ENCODE measurements at regions not wholly inside any gene's neighbourhood (a gene's known extent, or its start where the extent isn't known, plus 50 kb on each side); places are given as distances from the start of the nearest gene placed in this dataset.

DNA sequence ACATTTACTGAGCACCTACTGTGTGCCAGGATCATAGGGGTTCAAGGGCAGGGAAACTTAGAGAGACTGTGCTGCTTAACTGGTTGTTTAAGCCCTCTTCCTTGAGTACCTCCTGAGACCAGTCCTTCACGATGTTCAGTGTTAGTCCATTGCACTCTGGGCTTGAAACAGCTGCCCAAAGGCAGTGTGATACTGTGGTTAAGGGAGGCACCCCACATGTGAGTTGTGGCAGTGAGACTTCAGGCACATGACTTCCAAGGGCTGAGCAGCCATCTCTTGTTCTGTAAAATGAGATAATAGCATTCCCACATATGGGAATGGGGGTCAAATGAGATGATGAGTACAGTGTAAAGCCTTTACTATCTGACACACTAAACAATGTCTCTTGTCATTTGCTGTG, 75.1 kb downstream of the LINGO1 start:
- no peak for DNase-seq

DNA sequence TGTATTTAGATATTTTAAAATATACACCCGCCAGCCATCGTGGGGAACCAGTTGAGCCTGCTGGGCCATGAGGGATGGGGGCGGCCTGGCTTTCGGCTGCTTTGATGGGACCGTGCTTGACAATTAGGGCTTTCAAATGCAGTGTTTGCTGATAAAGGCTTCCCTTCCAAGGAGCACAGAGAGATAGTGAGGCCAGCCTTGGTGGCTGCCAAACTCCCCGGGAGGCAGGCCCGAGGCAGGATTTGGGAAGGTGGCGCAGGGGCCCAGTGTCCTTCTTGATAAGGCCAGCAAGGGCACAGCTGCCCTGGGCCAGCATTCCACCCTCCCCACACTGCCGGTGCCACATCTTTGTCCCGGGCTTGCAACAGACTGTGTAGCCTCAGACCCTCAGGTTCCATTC, 75.6 kb downstream of the LINGO1 start:
- DNase-seq = no peak

DNA sequence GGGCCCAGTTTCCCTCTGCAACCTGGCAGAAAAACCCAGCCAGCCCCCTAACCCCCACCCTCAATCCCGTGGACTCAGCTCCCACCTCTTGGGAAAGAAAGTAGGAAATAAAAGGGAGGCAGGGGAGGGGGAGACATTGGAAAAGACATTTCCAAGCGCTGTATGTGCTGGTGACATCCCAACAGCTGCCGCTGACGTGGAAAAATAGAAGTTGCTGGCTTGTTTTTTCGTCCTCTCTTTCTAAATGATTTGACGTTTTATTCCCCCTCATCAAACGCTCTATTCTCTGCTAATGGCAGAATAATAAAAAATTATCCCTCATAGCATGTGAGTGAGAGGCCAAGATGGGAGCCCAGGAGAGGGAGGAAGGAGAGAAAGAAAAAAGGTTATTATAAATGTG, 76.1 kb downstream of the LINGO1 start:
- no peak for DNase-seq

DNA sequence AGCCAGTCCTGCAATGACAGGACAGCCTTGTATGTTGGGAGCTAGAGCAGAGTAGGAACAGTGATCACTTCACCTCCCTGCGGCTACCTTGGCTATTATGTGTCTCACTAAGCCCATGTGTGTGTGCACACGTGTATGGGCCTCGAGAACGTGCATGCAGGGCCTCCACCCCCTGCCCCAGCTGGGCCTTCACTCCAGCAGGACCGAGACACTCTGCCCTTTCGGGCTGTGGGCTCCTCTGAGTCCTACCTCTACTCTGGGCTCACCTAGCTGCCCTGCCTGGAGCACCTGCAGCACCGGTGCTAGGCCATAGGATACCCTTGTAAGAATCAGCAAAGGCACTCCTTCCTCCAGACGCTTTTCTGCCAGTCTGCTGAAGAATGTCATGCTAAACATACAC, 77.5 kb downstream of the LINGO1 start:
- DNase-seq = no peak

DNA sequence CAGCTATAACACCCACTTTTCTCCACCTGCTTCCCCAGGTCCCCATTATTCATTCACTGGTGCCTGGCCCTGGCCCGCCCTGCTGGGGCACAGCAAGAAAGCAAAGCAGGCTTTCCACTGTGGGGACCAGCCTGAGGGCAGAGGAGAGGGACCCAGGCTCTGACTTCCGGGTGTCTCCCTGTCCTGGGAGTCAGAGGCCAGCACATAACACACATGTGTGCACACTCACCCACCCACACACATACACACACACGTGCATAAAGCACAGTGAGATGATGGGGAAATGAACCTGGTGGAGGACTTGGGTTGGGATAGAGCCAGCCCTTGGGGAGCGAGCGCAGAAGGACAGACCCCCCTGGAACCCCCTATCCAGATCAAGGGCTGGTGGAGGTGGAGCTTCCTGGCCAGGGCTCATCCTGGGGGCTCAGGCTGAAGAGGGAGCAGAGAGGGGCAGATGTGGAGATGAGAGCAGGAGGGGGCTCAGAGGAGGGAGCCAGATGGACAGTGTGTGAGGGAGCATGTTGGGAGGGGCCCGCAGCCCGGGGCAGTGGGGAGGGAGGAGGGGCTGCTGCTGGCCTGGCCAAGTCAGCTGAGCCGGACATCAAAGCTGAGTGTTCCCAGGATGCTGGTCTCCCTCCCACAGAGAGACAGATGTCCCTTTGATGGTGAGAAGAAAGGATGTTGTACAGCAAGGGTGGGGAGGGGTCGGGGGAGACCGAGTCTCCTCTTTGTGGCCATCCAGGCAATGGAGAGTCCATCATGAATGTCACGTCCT, 78.2 kb downstream of the LINGO1 start:
- no peak for DNase-seq

DNA sequence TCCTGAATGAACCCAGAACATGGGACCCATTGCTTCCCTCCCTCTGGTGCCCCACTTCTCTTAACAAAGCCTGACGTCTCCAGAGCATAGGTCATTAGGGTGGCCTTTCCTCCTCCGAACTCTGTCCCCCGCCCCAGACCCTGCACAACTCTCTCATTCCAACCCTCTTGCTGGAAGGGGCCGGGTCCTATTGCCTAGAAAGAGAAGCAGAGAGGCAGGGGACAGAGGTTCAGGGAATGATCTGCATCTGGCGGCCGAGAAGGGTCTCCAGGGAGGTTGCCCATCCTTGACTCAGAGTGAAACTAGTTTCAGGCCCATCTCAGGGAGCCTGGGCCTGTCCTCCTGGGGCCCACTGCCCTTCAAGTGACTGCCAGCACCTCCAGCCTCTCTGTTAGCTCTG, 79.0 kb downstream of the LINGO1 start:
- no peak for DNase-seq

DNA sequence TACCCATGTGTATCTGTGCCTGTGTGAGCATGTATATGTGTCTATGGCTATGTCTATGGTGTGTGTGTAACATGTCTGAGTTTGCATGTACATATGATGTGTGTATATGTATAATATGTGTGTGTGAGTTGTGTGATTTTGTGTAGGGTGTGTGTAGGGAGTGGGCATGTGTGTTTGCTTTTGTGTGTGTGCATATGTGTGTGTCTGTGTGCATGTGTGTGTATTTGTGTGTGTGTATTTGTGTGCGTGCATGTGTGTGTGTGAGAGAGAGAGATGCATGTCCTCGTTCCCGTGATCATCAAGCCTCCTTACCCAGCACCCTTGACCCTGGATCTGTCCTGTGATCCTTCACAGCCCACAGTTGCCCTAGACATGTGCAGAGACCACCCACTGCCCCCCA, 79.5 kb downstream of the LINGO1 start:
- no peak for DNase-seq

DNA sequence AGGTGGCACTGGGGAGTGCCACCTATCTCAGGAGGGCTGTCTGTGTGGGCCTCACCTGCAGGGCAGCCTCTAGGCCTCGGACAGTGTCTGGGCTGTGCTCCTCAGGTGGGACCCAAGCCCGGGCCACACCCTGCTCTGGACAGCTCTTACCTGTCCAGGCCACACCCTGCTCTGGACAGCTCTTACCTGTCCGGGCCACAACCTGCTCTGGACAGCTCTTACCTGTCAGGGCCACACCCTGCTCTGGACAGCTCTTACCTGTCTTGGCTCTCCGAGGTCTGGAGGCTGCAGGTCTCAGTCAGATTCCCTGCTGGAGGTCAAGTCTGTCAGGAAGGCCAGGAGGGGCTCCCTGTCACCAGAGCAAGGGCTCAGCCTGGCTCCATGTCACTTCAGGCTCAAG, 80.6 kb downstream of the LINGO1 start:
- DNase-seq = no peak

DNA sequence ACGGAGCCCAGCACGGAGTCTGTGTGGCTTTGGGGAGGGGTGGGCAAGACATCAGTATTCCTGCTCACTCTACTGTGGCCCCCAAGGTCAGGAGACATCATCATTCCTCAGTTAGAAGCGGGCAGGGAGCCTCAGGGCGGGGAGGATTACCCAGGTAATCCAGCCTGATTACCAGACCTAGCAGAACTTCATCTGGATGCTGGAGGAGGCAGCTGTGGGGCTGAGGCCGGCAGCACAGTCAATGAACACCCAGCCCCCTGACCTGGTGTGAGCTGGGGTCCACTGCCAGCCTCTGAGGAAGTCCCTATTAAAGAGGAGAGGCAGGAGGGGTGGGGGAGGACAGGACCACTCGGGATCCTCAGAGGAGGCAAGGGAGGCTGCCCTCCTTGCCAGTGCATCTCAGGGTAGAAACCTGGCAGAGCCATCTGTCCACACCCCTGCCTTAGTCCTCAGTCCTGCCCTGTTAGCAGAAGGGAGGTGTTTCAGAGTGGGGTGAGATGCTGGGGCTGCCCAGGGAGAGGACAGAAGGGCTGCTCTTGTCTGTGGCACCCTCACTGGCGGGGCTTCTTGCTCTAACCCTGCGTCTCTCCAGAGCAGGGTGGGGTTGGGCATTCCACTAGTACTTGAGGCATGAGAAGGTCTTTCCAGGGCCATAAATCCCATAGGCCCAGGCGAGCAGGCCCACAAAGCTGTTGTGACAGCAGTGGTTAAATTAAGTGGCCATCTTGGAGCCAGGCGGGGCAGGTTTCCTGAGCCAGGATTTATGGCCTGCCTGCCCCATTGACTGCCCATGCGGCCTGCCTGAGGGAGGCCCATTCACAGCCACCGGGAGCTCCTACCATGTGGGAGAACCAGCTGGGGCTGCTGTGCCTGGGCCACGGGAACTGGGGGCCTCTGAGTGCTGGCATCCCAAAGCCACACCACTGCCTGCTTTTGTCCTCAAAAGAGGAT, 82.1 kb downstream of the LINGO1 start:
- no peak for DNase-seq

DNA sequence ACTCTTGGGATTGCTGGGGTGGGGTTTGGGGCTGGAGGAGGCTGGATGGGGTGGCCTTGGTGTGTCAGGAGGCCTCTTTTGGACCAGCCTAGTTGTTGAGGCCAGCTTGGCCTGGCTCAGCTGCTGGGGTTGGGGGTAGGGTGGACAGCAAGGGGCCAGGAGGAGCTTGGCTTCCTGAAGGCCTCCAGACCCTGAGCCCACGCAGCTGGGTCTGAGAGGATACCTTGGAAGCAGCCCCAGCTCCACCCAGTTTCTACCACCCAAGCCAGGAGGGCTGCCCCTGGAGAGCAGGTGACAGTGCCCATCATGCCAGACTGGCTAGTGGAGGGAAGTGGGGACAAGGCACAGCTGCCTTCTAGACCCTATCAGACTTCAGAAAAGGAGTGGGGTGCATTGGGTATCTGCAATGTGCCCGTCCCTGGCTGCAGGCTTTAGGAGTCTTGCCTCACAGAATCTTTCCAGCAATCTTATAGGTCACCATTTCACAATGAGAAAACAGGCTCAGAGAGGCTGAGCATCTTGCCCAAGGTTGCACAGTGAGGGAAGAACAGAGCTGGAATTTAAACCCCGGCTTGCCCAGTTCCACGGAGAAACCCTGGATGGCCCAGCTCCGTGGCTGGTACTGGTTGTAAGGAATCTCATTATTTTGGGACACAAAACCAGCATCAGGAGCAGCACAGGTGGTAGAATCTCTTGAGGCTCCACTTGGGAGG, 83.0 kb downstream of the LINGO1 start:
- DNase-seq = no peak

DNA sequence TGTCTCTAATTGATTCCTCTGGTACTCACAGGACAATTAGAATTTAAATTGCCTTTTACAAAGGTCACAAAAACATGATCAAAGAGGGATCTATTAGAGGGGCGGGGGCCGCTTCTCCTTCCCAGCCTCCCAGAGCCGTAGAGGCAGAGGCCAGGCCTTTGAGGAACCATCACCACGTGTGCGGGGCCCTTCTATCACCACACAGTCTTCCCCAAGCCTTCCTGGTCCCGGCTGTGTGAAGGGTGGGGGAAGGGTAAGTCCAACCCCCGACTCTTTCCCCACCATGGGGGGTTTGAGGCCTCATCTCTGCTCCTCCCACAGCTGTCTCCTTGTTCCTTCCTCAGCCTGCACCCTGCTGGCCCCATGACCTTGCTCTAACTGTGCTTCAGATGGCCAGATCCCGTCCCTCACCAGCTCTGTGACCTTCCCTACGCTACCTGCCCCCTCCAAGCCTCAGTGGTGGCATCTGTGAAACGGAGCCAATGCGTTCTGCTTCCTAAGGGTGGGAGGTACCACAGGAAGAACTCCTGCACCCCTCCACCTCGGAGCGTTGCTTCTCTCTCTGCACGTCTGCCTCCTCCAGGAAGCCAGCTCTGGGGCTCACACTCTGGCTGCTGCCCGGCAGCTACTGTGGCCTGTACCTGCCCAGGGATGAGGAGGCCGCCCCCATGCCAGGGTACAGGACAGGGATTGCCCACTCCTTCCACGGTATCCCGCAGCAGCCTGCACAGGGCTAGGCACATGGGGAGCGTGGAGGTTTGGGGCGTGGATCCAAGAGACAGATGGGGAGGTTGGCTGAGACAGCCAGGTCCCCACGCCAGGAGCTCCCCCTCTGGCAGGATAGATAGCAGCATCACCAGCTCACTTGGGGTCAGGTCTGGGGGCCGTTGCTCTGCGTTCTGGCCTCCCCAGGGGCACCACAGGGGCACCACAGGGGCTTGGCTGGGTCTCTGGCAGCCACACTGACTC, 83.8 kb downstream of the LINGO1 start:
- DNase-seq = no peak

DNA sequence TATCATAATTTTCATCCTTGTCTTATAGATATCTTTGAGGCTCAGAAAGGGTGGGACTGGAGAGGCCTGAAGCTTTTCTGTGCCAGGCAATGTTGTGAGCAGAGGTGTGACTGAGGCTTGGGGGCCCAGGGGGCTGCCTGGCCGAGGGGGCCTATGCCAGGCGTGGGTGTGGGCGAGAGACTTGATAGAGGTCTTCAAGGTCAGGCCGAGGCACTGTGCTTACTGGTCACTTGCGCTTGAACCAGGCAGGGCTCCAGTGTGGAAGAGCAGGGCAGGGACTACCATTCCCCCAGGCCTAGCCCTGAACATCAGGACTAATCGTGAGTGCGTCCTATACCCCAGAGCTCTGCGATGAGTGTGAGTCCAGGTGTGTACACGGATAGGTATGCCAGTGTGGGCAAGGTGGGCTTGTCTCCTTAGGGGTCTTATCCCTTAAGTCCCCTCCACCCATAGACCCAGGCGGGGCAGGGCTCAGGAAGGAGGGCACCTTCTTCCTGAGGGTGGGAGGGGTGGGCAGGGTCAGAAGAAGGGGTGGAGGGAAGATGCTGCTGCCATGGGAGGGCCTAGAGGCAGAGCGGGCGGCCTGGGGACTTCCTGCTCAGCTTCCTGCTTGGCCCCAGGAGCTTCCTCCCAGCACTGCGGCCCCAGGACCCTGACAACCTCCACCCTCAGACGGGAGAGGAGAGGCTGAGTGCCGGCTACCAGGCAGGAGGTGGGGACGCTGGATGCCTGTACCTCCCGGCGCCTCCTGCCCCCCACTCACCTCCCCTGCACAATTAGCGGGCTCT, 84.7 kb downstream of the LINGO1 start:
- DNase-seq = no peak

DNA sequence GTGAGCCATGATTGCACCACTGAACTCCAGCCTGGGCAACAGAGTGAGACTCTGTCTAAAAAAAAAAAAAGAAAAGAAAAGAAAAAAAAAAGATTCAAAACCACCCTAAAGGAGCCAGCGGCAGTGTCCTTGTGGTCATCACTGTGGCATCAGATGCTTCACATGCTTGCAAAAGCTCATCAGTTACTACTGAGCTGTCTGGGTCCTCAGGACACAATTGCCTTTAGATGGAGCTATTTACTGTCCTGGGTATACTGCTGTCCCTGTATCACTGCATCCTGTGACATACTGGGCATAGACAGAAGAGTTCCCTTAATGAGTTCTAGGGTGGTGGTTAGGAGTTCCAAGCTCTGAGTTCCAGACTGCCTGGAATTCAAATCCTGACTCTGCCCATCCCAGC, 85.8 kb downstream of the LINGO1 start:
- DNase-seq = no peak

DNA sequence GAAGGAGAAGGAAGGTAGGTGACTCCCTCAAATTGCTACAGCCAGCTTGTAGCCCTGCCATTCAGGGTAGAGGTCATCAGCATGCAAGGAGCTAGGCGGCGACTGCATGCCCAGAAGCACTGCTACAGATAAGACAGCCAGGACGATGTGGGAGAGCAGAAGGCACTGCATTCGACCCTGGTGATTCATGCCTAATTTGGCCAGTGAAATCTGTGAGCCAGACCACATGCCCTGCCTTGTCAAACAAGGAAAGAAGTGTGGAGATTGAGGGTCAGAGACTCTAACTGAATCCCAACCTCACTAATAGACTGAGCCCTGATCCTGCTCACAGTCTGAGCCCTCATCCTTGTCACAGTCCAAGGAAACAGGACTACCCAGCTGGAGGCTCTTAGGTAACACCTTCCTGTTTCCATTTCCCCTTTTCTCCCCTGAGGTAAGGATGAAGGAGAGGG, 86.6 kb downstream of the LINGO1 start:
- no peak for DNase-seq

DNA sequence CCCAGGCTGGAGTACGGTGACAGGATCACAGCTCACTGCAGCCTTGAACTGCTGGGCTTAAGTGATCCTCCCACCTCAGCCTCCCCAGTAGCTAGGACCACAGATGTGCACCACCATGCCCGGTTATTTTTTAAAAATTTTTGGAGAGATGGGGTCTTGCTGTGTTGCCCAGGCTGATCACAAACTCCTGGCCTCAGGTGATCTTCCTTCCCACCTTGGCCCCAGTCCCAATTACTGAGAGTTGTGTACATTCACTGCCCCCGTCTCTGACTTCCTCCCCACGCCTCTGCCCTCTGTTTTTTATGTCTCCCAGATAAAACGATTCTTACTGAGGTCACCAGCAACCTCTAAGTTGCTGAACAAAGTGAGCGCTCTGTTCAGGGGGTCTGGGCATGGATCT, 87.7 kb downstream of the LINGO1 start:
- no peak for DNase-seq

DNA sequence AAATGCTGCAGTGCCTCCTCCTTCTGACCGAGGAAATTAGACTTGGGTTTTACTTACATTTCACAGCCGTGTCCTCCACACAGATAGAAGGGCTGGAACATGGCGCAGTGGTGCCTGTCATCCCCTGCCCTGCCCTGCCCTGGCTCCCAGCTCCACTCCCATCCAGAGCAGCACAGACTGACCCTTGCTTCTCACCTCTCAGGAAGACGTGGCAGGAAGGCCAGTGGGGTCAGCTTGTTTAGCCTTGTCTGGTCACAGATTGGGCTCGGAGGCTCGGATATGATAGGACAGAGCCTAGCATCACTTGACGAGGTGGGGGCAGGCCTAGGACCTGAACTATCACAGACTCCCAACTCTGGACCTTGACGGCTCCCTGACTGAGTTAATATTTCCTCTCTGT, 88.5 kb downstream of the LINGO1 start:
- no peak for DNase-seq

DNA sequence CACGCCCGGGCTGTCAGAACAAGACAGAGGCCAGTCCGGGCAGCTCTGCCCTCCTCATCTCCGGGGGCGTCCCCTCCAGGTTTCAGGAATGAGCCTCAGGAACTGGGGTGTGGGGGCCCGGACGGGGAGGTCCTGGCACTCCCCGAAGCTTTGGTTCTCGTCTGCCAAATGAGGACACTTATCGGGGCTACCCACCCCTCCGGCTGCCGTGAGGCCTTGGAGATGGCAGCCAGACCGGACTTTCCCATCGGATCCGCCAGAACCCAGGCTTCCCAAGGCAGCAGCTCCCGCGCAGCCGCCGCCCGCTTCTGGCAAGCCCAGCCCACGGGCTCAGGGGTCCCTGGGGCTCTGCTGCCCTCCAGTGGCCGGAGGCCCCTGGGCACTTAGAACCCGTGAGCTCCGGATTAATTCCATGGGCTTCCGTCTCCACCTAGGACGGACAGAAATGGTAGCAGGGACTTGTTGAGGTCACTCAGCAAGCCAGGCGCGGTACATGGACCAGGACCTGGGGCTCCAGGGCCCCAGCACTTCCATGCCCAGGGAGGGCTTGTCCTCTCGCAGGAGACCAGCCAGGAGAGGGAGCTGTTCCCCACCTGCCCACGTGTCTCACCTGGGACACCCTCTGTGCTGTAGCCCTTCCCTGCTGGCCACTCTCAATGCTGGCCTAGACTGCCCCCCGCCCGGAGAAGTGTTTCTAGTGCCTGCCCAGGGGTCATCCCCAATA, 89.4 kb downstream of the LINGO1 start:
- peak; percentile 59 for DNase-seq

DNA sequence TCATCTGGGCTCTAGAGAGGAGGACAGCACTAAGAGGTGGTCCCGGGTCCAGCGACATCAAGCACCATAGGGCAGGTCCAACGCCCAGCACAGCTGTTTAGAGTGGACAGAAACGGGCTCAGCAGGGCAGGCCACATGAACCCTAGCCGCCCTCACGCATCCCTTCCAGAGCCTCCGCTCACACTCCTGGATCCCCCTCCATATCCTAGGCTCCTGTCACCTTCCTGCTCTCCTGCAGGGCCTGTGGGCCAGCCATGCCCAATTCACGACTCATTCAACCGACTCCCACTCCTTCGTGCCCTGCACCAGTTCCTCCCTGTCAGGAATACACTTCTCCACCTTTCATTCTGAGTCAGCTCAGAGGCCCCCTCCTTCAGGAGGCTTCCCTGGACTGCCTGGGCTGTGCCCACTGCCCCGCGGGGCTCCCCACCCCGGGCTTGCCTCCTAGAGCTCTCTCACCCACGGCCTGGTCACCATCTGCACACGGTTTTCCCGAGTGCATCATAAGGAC, 90.2 kb downstream of the LINGO1 start:
- DNase-seq = no peak

DNA sequence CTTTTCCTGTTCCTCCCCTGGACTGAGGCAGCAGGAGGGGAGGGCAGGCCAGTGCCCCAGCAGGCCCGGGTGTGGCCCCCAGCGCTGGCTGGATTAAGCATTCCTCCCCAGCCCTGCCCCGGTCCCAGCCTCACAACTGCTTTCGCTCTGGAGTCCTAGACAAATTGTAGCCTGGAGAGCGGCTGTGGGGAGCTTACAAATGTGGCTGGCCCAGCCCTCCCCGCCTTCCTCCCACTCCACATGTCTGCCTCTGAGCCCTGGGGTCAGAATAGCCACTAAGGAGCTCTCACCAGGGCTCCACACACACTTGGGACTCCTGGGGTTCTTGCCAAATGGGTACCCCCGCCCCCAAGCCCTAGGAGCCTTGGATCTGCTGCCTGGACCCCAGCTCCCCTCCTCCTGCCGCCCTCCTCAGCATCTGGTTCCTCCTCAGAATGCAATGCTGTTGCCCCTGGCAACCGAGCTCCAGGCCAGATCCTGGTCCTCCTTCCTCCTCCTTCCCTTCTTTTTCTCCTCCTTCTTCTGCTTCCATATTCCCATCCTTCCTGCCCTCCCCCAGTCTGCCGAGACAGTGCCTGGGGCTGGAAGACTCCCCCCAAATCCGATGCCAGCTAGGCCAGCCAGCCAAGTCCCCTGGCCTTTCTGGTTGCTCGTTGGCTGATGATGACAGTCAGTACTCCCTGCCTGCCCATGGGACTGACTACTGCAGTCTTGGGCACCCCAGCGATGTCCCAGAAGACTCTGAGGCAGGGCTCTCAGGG, 91.1 kb downstream of the LINGO1 start:
- DNase-seq = no peak

Measured in activated effector memory CD4-positive, alpha-beta T cell treated with Interleukin-2 at 50 U/mL for 16 hours (primary cell).